H9 (cell line): ENCODE measurements at regions not wholly inside any gene's neighbourhood (a gene's known extent, or its start where the extent isn't known, plus 50 kb on each side); places are given as distances from the start of the nearest gene placed in this dataset.

Source experiments
- DNase-seq: peaks from one replicate; pipeline ENCODE4 v3.0.0-alpha.2; 2017
- H2AFZ ChIP-seq: one replicate; pipeline ENCODE4 v1.6.1; 2013; ENCODE audit warnings: mild to moderate bottlenecking, low read length, control low read depth, moderate library complexity
- H2AK5ac ChIP-seq: 2 replicates; pipeline ENCODE4 v1.6.1; 2013; ENCODE audit warnings: low read length, control low read depth, mixed read lengths; ENCODE audit not compliant: insufficient read length
- H2BK120ac ChIP-seq: one replicate; pipeline ENCODE4 v1.6.1; 2013; ENCODE audit warnings: low read depth, mild to moderate bottlenecking, low read length, control low read depth, inconsistent platforms; ENCODE audit not compliant: poor library complexity, severe bottlenecking
- H2BK12ac ChIP-seq: 2 replicates; pipeline ENCODE4 v1.6.1; 2013; ENCODE audit warnings: low read length, control low read depth, mixed read lengths, low read depth; ENCODE audit not compliant: insufficient read length
- H2BK15ac ChIP-seq: 2 replicates; pipeline ENCODE4 v1.6.1; 2013; ENCODE audit warnings: low read depth, low read length, control low read depth
- H2BK20ac ChIP-seq: one replicate; pipeline ENCODE4 v1.6.1; 2013; ENCODE audit warnings: low read depth, mild to moderate bottlenecking, low read length, control low read depth, inconsistent platforms; ENCODE audit not compliant: poor library complexity, severe bottlenecking
- H2BK5ac ChIP-seq: 2 replicates; pipeline ENCODE4 v1.6.1; 2013; ENCODE audit warnings: low read length, control low read depth, mixed read lengths; ENCODE audit not compliant: insufficient read length
- H3K14ac ChIP-seq: 2 replicates; pipeline ENCODE4 v1.6.1; 2013; ENCODE audit warnings: low read length, control low read depth; ENCODE audit not compliant: insufficient read depth
- H3K18ac ChIP-seq: 2 replicates; pipeline ENCODE4 v1.6.1; 2013; ENCODE audit warnings: low read depth, mild to moderate bottlenecking, mixed read lengths, low read length, control low read depth; ENCODE audit not compliant: insufficient read length
- H3K23ac ChIP-seq: 2 replicates; pipeline ENCODE4 v1.6.1; 2013; ENCODE audit warnings: low read length, control low read depth, mixed read lengths, low read depth; ENCODE audit not compliant: insufficient read length
- H3K23me2 ChIP-seq: 2 replicates; pipeline ENCODE4 v1.6.1; 2013; ENCODE audit warnings: low read depth, mild to moderate bottlenecking, mixed read lengths, low read length, control low read depth; ENCODE audit not compliant: insufficient read length, poor library complexity, severe bottlenecking
- H3K27ac ChIP-seq: 2 replicates; pipeline ENCODE4 v1.5.1; 2013; ENCODE audit warnings: low read length, control low read depth, mixed read lengths, low read depth; ENCODE audit not compliant: insufficient read length
- H3K27me3 ChIP-seq: 2 replicates; pipeline ENCODE4 v1.6.1; 2013; ENCODE audit warnings: low read length, control low read depth, inconsistent platforms; ENCODE audit not compliant: insufficient read depth
- H3K4ac ChIP-seq: 2 replicates; pipeline ENCODE4 v1.6.1; 2013; ENCODE audit warnings: low read depth, mild to moderate bottlenecking, control low read depth, inconsistent platforms, low read length, moderate library complexity
- H3K4me1 ChIP-seq: 2 replicates; pipeline ENCODE4 v1.6.1; 2013; ENCODE audit warnings: low read length, control low read depth, inconsistent platforms; ENCODE audit not compliant: insufficient read depth
- H3K4me2 ChIP-seq: 2 replicates; pipeline ENCODE4 v1.6.1; 2013; ENCODE audit warnings: low read length, control low read depth, mixed read lengths; ENCODE audit not compliant: insufficient read length, insufficient read depth
- H3K56ac ChIP-seq: 2 replicates; pipeline ENCODE4 v1.6.1; 2013; ENCODE audit warnings: low read depth, mild to moderate bottlenecking, mixed read lengths, low read length, control low read depth; ENCODE audit not compliant: insufficient read length
- H3K79me1 ChIP-seq: 2 replicates; pipeline ENCODE4 v1.6.1; 2013; ENCODE audit warnings: low read depth, mild to moderate bottlenecking, moderate library complexity, low read length, control low read depth, inconsistent platforms; ENCODE audit not compliant: insufficient read depth, poor library complexity, severe bottlenecking
- H3K79me2 ChIP-seq: 2 replicates; pipeline ENCODE4 v1.6.1; 2013; ENCODE audit warnings: low read length, control low read depth, inconsistent platforms; ENCODE audit not compliant: insufficient read depth
- H3K9ac ChIP-seq: 2 replicates; pipeline ENCODE4 v1.6.1; 2013; ENCODE audit warnings: low read length, control low read depth, mixed read lengths; ENCODE audit not compliant: insufficient read length; ENCODE audit errors: extremely low read depth
- H3K9me3 ChIP-seq: one replicate; pipeline ENCODE4 v1.6.1; 2013; ENCODE audit warnings: low read depth, low read length, inconsistent platforms; ENCODE audit not compliant: control insufficient read depth
- H3T11ph ChIP-seq: one replicate; pipeline ENCODE4 v1.6.1; 2013; ENCODE audit warnings: mild to moderate bottlenecking, low read length, control low read depth, inconsistent platforms
- H4K20me1 ChIP-seq: one replicate; pipeline ENCODE4 v1.6.1; 2013; ENCODE audit not compliant: control insufficient read depth, insufficient read length, insufficient read depth
- H4K5ac ChIP-seq: 2 replicates; pipeline ENCODE4 v1.6.1; 2013; ENCODE audit warnings: low read depth, mild to moderate bottlenecking, mixed read lengths, low read length, control low read depth; ENCODE audit not compliant: insufficient read length
- H4K8ac ChIP-seq: replicated peaks from 2 replicates; pipeline ENCODE4 v1.6.1; 2013; ENCODE audit warnings: low read length, control low read depth, mixed read lengths, low read depth; ENCODE audit not compliant: insufficient read length
- H4K91ac ChIP-seq: 2 replicates; pipeline ENCODE4 v1.6.1; 2013; ENCODE audit warnings: low read depth, mild to moderate bottlenecking, moderate library complexity, mixed read lengths, low read length, control low read depth; ENCODE audit not compliant: insufficient read length
- H3K27ac Mint-ChIP-seq, 3 experiments: 2 replicates in 2 of 3; 3 replicates in 1 of 3; pipeline ENCODE4 v1.8.0; 2020 to 2021; ENCODE audit warnings: mixed read lengths in 3 of 3, mild to moderate bottlenecking in 1 of 3, moderate library complexity in 1 of 3
- H3K27me3 Mint-ChIP-seq: 2 replicates; pipeline ENCODE4 v1.8.0; 2021; ENCODE audit warnings: low read depth, mild to moderate bottlenecking, moderate library complexity, mixed read lengths
- H3K36me3 Mint-ChIP-seq, 3 experiments: 2 replicates in 2 of 3; 3 replicates in 1 of 3; pipeline ENCODE4 v1.8.0; 2020 to 2021; ENCODE audit warnings: low read depth in 3 of 3, mixed read lengths in 3 of 3; ENCODE audit not compliant: insufficient read depth in 1 of 3
- H3K4me1 Mint-ChIP-seq, 2 experiments: 2 replicates each; pipeline ENCODE4 v1.8.0; 2020; ENCODE audit warnings: mixed read lengths in 2 of 2
- H3K4me3 Mint-ChIP-seq, 2 experiments: 2 replicates in 1 of 2; 3 replicates in 1 of 2; pipeline ENCODE4 v1.8.0; 2020 to 2021; ENCODE audit warnings: mild to moderate bottlenecking in 2 of 2, mixed read lengths in 2 of 2, moderate library complexity in 1 of 2
- H3K9me3 Mint-ChIP-seq, 2 experiments: 2 replicates in 1 of 2; 3 replicates in 1 of 2; pipeline ENCODE4 v1.8.0; 2020; ENCODE audit warnings: mild to moderate bottlenecking in 2 of 2, mixed read lengths in 2 of 2, moderate library complexity in 1 of 2
- WGBS: extraction: QIAGEN DNeasy Blood & Tissue Kit; methylation state at CpG from one replicate; pipeline ENCODE4 v1.1.7; 2013; ENCODE audit warnings: missing lambda C conversion rate, low lambda C conversion rate, mixed read lengths; ENCODE audit not compliant: insufficient read length; ENCODE audit errors: extremely low coverage; 5-methylcytosine and 5-hydroxymethylcytosine counted together
- TF ChIP-seq, protein P1 (sequence below): fragments of 200-600 bp; sonication (generic); conservative IDR thresholded peaks from 3 replicates; pipeline ENCODE4 v1.8.0; 2021; ENCODE audit warnings: antibody characterized with exemption, mild to moderate bottlenecking

DNA sequence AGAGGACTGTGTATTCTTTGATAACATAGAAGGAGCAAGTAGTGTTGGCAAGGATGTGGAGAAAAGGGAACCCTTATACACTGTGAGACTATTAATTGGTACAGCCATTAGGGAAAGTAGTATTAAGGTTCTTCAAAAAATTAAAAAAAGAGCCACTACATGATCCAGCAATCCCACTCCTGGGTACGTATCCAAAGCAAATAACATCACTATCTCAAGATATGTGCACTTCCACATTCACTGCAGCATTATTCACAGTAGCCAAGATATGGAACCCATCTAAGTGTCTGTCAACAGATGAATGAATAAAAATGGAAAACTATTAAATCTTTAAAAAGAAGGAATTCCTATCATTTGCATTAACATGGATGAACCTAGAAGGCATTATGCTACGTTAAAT is 693.2 kb upstream of the RIOK2 start:
- H2BK15ac ChIP-seq = no peak overlapping the region
- no peaks in the 10 kb centered on the region for H3K27me3 ChIP-seq
- H2BK20ac ChIP-seq = no peak overlapping the region
- TF ChIP-seq, protein P1, sequence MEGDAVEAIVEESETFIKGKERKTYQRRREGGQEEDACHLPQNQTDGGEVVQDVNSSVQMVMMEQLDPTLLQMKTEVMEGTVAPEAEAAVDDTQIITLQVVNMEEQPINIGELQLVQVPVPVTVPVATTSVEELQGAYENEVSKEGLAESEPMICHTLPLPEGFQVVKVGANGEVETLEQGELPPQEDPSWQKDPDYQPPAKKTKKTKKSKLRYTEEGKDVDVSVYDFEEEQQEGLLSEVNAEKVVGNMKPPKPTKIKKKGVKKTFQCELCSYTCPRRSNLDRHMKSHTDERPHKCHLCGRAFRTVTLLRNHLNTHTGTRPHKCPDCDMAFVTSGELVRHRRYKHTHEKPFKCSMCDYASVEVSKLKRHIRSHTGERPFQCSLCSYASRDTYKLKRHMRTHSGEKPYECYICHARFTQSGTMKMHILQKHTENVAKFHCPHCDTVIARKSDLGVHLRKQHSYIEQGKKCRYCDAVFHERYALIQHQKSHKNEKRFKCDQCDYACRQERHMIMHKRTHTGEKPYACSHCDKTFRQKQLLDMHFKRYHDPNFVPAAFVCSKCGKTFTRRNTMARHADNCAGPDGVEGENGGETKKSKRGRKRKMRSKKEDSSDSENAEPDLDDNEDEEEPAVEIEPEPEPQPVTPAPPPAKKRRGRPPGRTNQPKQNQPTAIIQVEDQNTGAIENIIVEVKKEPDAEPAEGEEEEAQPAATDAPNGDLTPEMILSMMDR = no peak
- H2BK5ac ChIP-seq = no peak overlapping the region
- Mint-ChIP-seq H3K36me3 (no peaks in the 10 kb centered on the region), H3K27me3 (no peaks in the 10 kb centered on the region), H3K27ac (no peak overlapping the region), H3K4me1 (no peaks in the 10 kb centered on the region), H3K9me3 (no peaks in the 10 kb centered on the region), H3K4me3 (no peak overlapping the region)
- no peak overlapping the region for H3K23ac ChIP-seq
- no peaks in the 10 kb centered on the region for H3K9me3 ChIP-seq
- no peak overlapping the region for H2BK120ac ChIP-seq
- no peak overlapping the region for H3K4ac ChIP-seq
- no peak overlapping the region for H3T11ph ChIP-seq
- no peak overlapping the region for H3K4me2 ChIP-seq
- H3K56ac ChIP-seq = no peak overlapping the region
- no peaks in the 10 kb centered on the region for H3K79me2 ChIP-seq
- H2BK12ac ChIP-seq = no peak overlapping the region
- H4K91ac ChIP-seq = no peak overlapping the region
- H3K23me2 ChIP-seq = no peaks in the 10 kb centered on the region
- H3K18ac ChIP-seq = no peak overlapping the region
- no peak overlapping the region for H3K9ac ChIP-seq
- H4K8ac ChIP-seq = no peak overlapping the region
- H3K27ac ChIP-seq = no peak overlapping the region
- H4K20me1 ChIP-seq = no peaks in the 10 kb centered on the region
- H3K4me1 ChIP-seq = no peaks in the 10 kb centered on the region
- no CpG with 5 or more reads among the region's 2 CpGs for WGBS
- H3K79me1 ChIP-seq = no peaks in the 10 kb centered on the region
- no peak overlapping the region for H4K5ac ChIP-seq
- H2AK5ac ChIP-seq = no peak overlapping the region
- no peak overlapping the region for H2AFZ ChIP-seq
- no peak for DNase-seq
- H3K14ac ChIP-seq = no peak overlapping the region
